ENCODE measurements at regions not wholly inside any gene's neighbourhood (a gene's known extent, or its start where the extent isn't known, plus 50 kb on each side); places are given as distances from the start of the nearest gene placed in this dataset.

- no peak overlapping the region for H3K14ac ChIP-seq (ENCODE audit: low read length)
- H3K4me1 ChIP-seq (ENCODE audit: control insufficient read depth in 1 of 2, insufficient read depth in 2 of 2, low read length in 2 of 2): no peaks in the 10 kb centered on the region
- H2AFZ ChIP-seq (ENCODE audit: insufficient read depth, low read length, poor library complexity): no peak overlapping the region
- no peak overlapping the region for H3K4me3 ChIP-seq (ENCODE audit: low read depth, low read length)
- H3K9me3 ChIP-seq (ENCODE audit: insufficient read depth, low read depth, low read length): no peaks in the 10 kb centered on the region
- no peak overlapping the region for H4K8ac ChIP-seq (ENCODE audit: low read depth, low read length)
- H2BK120ac ChIP-seq (ENCODE audit: insufficient read depth, low read length, poor library complexity): no peak overlapping the region
- no CpG with 5 or more reads among the region's 2 CpGs for WGBS (ENCODE audit: extremely low coverage, insufficient coverage, insufficient read length)
- H3K4ac ChIP-seq (ENCODE audit: low read depth, low read length): no peak overlapping the region
- H4K12ac ChIP-seq (ENCODE audit: low read depth, low read length): no peak overlapping the region
- H3K27ac ChIP-seq (ENCODE audit: low read depth, low read length): no peak overlapping the region
- H3K9ac ChIP-seq (ENCODE audit: low read length): no peak overlapping the region
- no peak overlapping the region for H2AK5ac ChIP-seq (ENCODE audit: low read length)
- no peak overlapping the region for H3K18ac ChIP-seq (ENCODE audit: low read length)
- H3K36me3 ChIP-seq (ENCODE audit: control insufficient read depth in 1 of 2, insufficient read depth in 2 of 2, low read length in 2 of 2): no peaks in the 10 kb centered on the region
- no peaks in the 10 kb centered on the region for H3K79me1 ChIP-seq (ENCODE audit: low read length)
- DNase-seq: no peak
- no peak overlapping the region for H2BK5ac ChIP-seq (ENCODE audit: low read depth, low read length, poor library complexity)
- H3K79me2 ChIP-seq (ENCODE audit: control insufficient read depth, insufficient read depth, low read length, poor library complexity): no peaks in the 10 kb centered on the region
- H2BK12ac ChIP-seq (ENCODE audit: low read length): no peak overlapping the region
- no peaks in the 10 kb centered on the region for H3K27me3 ChIP-seq (ENCODE audit: insufficient read depth, low read length)
- H3K4me2 ChIP-seq (ENCODE audit: low read length): no peak overlapping the region
- H4K91ac ChIP-seq (ENCODE audit: low read depth, low read length): no peak overlapping the region
- no peak overlapping the region for H3K23ac ChIP-seq (ENCODE audit: low read length)
Measured at GRCh38 chrX:121172703-121173102, 125.3 kb downstream of the GLUD2 start.

GRCh38 chrX:121179972-121180371, 132.6 kb downstream of the GLUD2 start:
- Histone ChIP-seq H3K14ac (ENCODE audit: low read length) (no peak overlapping the region), H3K27ac (ENCODE audit: low read depth, low read length) (no peak overlapping the region), H3K18ac (ENCODE audit: low read length) (no peak overlapping the region), H2AFZ (ENCODE audit: insufficient read depth, low read length, poor library complexity) (no peak overlapping the region), H3K27me3 (ENCODE audit: insufficient read depth, low read length) (no peaks in the 10 kb centered on the region), H3K4me3 (ENCODE audit: low read depth, low read length) (no peak overlapping the region), H3K4me2 (ENCODE audit: low read length) (no peak overlapping the region), H3K79me2 (ENCODE audit: control insufficient read depth, insufficient read depth, low read length, poor library complexity) (no peaks in the 10 kb centered on the region), H3K9me3 (ENCODE audit: insufficient read depth, low read depth, low read length) (no peaks in the 10 kb centered on the region), H3K9ac (ENCODE audit: low read length) (no peak overlapping the region), H3K36me3 (ENCODE audit: control insufficient read depth in 1 of 2, insufficient read depth in 2 of 2, low read length in 2 of 2) (no peaks in the 10 kb centered on the region), H4K12ac (ENCODE audit: low read depth, low read length) (no peak overlapping the region), H3K4me1 (ENCODE audit: control insufficient read depth in 1 of 2, insufficient read depth in 2 of 2, low read length in 2 of 2) (no peaks in the 10 kb centered on the region), H4K91ac (ENCODE audit: low read depth, low read length) (no peak overlapping the region), H2BK120ac (ENCODE audit: insufficient read depth, low read length, poor library complexity) (no peak overlapping the region), H3K4ac (ENCODE audit: low read depth, low read length) (no peak overlapping the region), H3K23ac (ENCODE audit: low read length) (no peak overlapping the region), H4K8ac (ENCODE audit: low read depth, low read length) (no peak overlapping the region), H2AK5ac (ENCODE audit: low read length) (no peak overlapping the region), H2BK5ac (ENCODE audit: low read depth, low read length, poor library complexity) (no peak overlapping the region), H2BK12ac (ENCODE audit: low read length) (no peak overlapping the region), H3K79me1 (ENCODE audit: low read length) (no peaks in the 10 kb centered on the region)
- WGBS (ENCODE audit: extremely low coverage, insufficient coverage, insufficient read length): no CpG with 5 or more reads among the region's 1 CpG
- no peak for DNase-seq

- H3K27ac ChIP-seq (ENCODE audit: low read depth, low read length): no peak overlapping the region
- H3K9ac ChIP-seq (ENCODE audit: low read length): no peak overlapping the region
- H3K9me3 ChIP-seq (ENCODE audit: insufficient read depth, low read depth, low read length): no peaks in the 10 kb centered on the region
- no CpG with 5 or more reads among the region's 10 CpGs for WGBS (ENCODE audit: extremely low coverage, insufficient coverage, insufficient read length)
- H2BK5ac ChIP-seq (ENCODE audit: low read depth, low read length, poor library complexity): no peak overlapping the region
- H4K12ac ChIP-seq (ENCODE audit: low read depth, low read length): no peak overlapping the region
- H3K36me3 ChIP-seq (ENCODE audit: control insufficient read depth in 1 of 2, insufficient read depth in 2 of 2, low read length in 2 of 2): no peaks in the 10 kb centered on the region
- no peak for DNase-seq
- H4K91ac ChIP-seq (ENCODE audit: low read depth, low read length): no peak overlapping the region
- H3K4me1 ChIP-seq (ENCODE audit: control insufficient read depth in 1 of 2, insufficient read depth in 2 of 2, low read length in 2 of 2): no peaks in the 10 kb centered on the region
- no peak overlapping the region for H4K8ac ChIP-seq (ENCODE audit: low read depth, low read length)
- no peak overlapping the region for H2AK5ac ChIP-seq (ENCODE audit: low read length)
- no peak overlapping the region for H3K4me2 ChIP-seq (ENCODE audit: low read length)
- no peak overlapping the region for H3K4ac ChIP-seq (ENCODE audit: low read depth, low read length)
- H3K14ac ChIP-seq (ENCODE audit: low read length): no peak overlapping the region
- no peak overlapping the region for H3K4me3 ChIP-seq (ENCODE audit: low read depth, low read length)
- H2AFZ ChIP-seq (ENCODE audit: insufficient read depth, low read length, poor library complexity): no peak overlapping the region
- no peak overlapping the region for H2BK12ac ChIP-seq (ENCODE audit: low read length)
- no peaks in the 10 kb centered on the region for H3K27me3 ChIP-seq (ENCODE audit: insufficient read depth, low read length)
- no peak overlapping the region for H3K18ac ChIP-seq (ENCODE audit: low read length)
- H3K23ac ChIP-seq (ENCODE audit: low read length): no peak overlapping the region
- no peaks in the 10 kb centered on the region for H3K79me2 ChIP-seq (ENCODE audit: control insufficient read depth, insufficient read depth, low read length, poor library complexity)
- H3K79me1 ChIP-seq (ENCODE audit: low read length): no peaks in the 10 kb centered on the region
- H2BK120ac ChIP-seq (ENCODE audit: insufficient read depth, low read length, poor library complexity): no peak overlapping the region
Measured at GRCh38 chrX:121191779-121192178, 144.4 kb downstream of the GLUD2 start.

GRCh38 chrX:121195719-121196118, 148.3 kb downstream of the GLUD2 start:
- Histone ChIP-seq H3K4me2 (ENCODE audit: low read length) (no peak overlapping the region), H3K79me2 (ENCODE audit: control insufficient read depth, insufficient read depth, low read length, poor library complexity) (no peaks in the 10 kb centered on the region), H2BK5ac (ENCODE audit: low read depth, low read length, poor library complexity) (no peak overlapping the region), H3K27me3 (ENCODE audit: insufficient read depth, low read length) (no peaks in the 10 kb centered on the region), H4K8ac (ENCODE audit: low read depth, low read length) (no peak overlapping the region), H2BK120ac (ENCODE audit: insufficient read depth, low read length, poor library complexity) (no peak overlapping the region), H3K23ac (ENCODE audit: low read length) (no peak overlapping the region), H3K9me3 (ENCODE audit: insufficient read depth, low read depth, low read length) (no peaks in the 10 kb centered on the region), H3K4ac (ENCODE audit: low read depth, low read length) (no peak overlapping the region), H2AK5ac (ENCODE audit: low read length) (no peak overlapping the region), H3K27ac (ENCODE audit: low read depth, low read length) (no peak overlapping the region), H2BK12ac (ENCODE audit: low read length) (no peak overlapping the region), H4K12ac (ENCODE audit: low read depth, low read length) (no peak overlapping the region), H3K14ac (ENCODE audit: low read length) (no peak overlapping the region), H3K9ac (ENCODE audit: low read length) (no peak overlapping the region), H4K91ac (ENCODE audit: low read depth, low read length) (no peak overlapping the region), H3K4me1 (ENCODE audit: control insufficient read depth in 1 of 2, insufficient read depth in 2 of 2, low read length in 2 of 2) (no peaks in the 10 kb centered on the region), H2AFZ (ENCODE audit: insufficient read depth, low read length, poor library complexity) (no peak overlapping the region), H3K79me1 (ENCODE audit: low read length) (no peaks in the 10 kb centered on the region), H3K4me3 (ENCODE audit: low read depth, low read length) (no peak overlapping the region), H3K36me3 (ENCODE audit: control insufficient read depth in 1 of 2, insufficient read depth in 2 of 2, low read length in 2 of 2) (no peaks in the 10 kb centered on the region), H3K18ac (ENCODE audit: low read length) (no peak overlapping the region)
- WGBS (ENCODE audit: extremely low coverage, insufficient coverage, insufficient read length): no CpG with 5 or more reads among the region's 2 CpGs
- DNase-seq: no peak
